Keratinocyte (primary cell): ENCODE measurements at regions not wholly inside any gene's neighbourhood (a gene's known extent, or its start where the extent isn't known, plus 50 kb on each side); places are given as distances from the start of the nearest gene placed in this dataset.

ENCODE experiments used
- DNase-seq: peaks from one replicate; pipeline ENCODE4 v3.0.0-alpha.2; 2011; ENCODE audit warnings: low read depth, missing footprints, low spot score
- FAIRE-seq: peaks from 2 replicates; lab custom pipeline; 2011; peaks lifted over from hg19 to GRCh38; lab: Jason Lieb, UNC
- H2AFZ ChIP-seq: 2 replicates; pipeline ENCODE4 v1.6.0; 2012; ENCODE audit warnings: low read length, control low read depth, inconsistent platforms; ENCODE audit not compliant: control insufficient read depth
- H3K27ac ChIP-seq: 2 replicates; pipeline ENCODE4 v1.5.1; 2011; ENCODE audit warnings: low read length; ENCODE audit not compliant: control insufficient read depth, insufficient read depth
- H3K27me3 ChIP-seq: 3 replicates; pipeline ENCODE4 v1.6.0; 2011; ENCODE audit warnings: low read length; ENCODE audit not compliant: control insufficient read depth, insufficient read depth; ENCODE audit errors: extremely low read depth
- H3K36me3 ChIP-seq, 2 experiments: 2 replicates in 1 of 2; 3 replicates in 1 of 2; pipeline ENCODE4 v1.5.1; 2011; ENCODE audit warnings: low read length in 2 of 2, mild to moderate bottlenecking in 1 of 2; ENCODE audit not compliant: control insufficient read depth in 2 of 2, insufficient read depth in 2 of 2; ENCODE audit errors: extremely low read depth in 1 of 2
- H3K4me1 ChIP-seq: 3 replicates; pipeline ENCODE4 v1.5.1; 2011; ENCODE audit warnings: low read length; ENCODE audit not compliant: control insufficient read depth, insufficient read depth; ENCODE audit errors: extremely low read depth
- H3K4me2 ChIP-seq: 3 replicates; pipeline ENCODE4 v1.6.0; 2011; ENCODE audit warnings: low read depth, low read length; ENCODE audit not compliant: control insufficient read depth, insufficient read depth; ENCODE audit errors: extremely low read depth
- H3K4me3 ChIP-seq, 3 experiments: fragments of 200-600 bp in 1 of 3; sonication (generic) in 1 of 3; 2 replicates in 2 of 3; 3 replicates in 1 of 3; pipeline ENCODE4 v1.5.1; 2011 to 2016; ENCODE audit warnings: low read length in 3 of 3, mild to moderate bottlenecking in 3 of 3, control low read depth in 2 of 3, inconsistent platforms in 1 of 3, low read depth in 1 of 3, mixed read lengths in 1 of 3, mixed run types in 1 of 3, moderate library complexity in 1 of 3; ENCODE audit not compliant: control insufficient read depth in 2 of 3, insufficient read depth in 2 of 3; ENCODE audit errors: extremely low read depth in 1 of 3
- H3K79me2 ChIP-seq: 2 replicates; pipeline ENCODE4 v1.6.0; 2012; ENCODE audit warnings: low read length; ENCODE audit not compliant: control insufficient read depth, insufficient read depth
- H3K9ac ChIP-seq: 3 replicates; pipeline ENCODE4 v1.6.0; 2011; ENCODE audit warnings: low read length; ENCODE audit not compliant: control insufficient read depth, insufficient read depth; ENCODE audit errors: extremely low read depth
- H3K9me1 ChIP-seq: 3 replicates; pipeline ENCODE4 v1.6.0; 2011; ENCODE audit warnings: low read length; ENCODE audit not compliant: control insufficient read depth, insufficient read depth; ENCODE audit errors: extremely low read depth
- H3K9me3 ChIP-seq: 2 replicates; pipeline ENCODE4 v1.5.1; 2012; ENCODE audit warnings: low read depth, low read length; ENCODE audit not compliant: control insufficient read depth
- H4K20me1 ChIP-seq: 3 replicates; pipeline ENCODE4 v1.6.0; 2011; ENCODE audit warnings: low read length; ENCODE audit not compliant: control insufficient read depth, insufficient read depth; ENCODE audit errors: extremely low read depth
- CTCF ChIP-seq, 3 experiments: IDR thresholded peaks in 1 of 3; conservative IDR thresholded peaks in 1 of 3; optimal IDR thresholded peaks in 1 of 3; 2 replicates in 2 of 3; 3 replicates in 1 of 3; pipeline versions ENCODE3 to v1.5.1; 2011; ENCODE audit warnings: low read length in 3 of 3, mild to moderate bottlenecking in 3 of 3, moderate library complexity in 2 of 3, control low read depth in 1 of 3, inconsistent platforms in 1 of 3; ENCODE audit not compliant: insufficient read depth in 2 of 3; ENCODE audit errors: extremely low read depth in 1 of 3
- EZH2 ChIP-seq: IDR thresholded peaks from one replicate; pipeline ENCODE4 v1.6.1; 2012; ENCODE audit warnings: inconsistent platforms, mild to moderate bottlenecking, low read length, moderate library complexity
- dilution Hi-C: fragments of 300-500 bp; cut with MboI; formaldehyde crosslinking; loops from one replicate; pipeline ENCODE4 v1.7.0; 2020; ENCODE audit warnings: low sequenced_read_pairs; ENCODE audit not compliant: extremely low pct_ligation_motif_present

DNA sequence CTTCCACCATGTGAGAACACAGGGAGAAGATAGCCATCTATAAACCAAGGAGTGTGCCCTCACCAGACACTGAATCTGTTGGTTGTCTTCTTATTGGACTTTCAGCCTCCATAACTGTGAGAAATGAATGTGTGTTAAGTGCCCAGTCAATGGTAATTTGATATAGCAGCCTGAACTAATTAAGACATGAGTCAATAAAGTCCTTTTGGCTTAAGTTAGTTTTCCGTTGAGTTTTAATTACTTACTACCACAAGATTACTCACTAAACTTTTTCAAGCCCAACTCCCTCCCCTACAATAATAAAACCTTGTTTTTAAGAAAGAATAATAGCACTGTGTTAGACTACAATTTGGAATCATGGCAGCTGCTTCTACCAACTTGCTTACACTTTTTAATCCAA, 324.2 kb downstream of the PCDH19 start:
- no peak overlapping the region for H3K4me3 ChIP-seq
- no peak overlapping the region for H2AFZ ChIP-seq
- no peak overlapping the region for H3K9ac ChIP-seq
- no peaks in the 10 kb centered on the region for H3K79me2 ChIP-seq
- dilution Hi-C loops, result no loop called here
- no peak overlapping the region for H3K27ac ChIP-seq
- TF ChIP-seq CTCF (optimal IDR thresholded peaks at IDR 0.05 in 1 of 3, IDR thresholded peaks at IDR 0.05 in 1 of 3, conservative IDR thresholded peaks at IDR 0.05 in 1 of 3; ENCODE audit: extremely low read depth in 1 of 3, insufficient read depth in 2 of 3, low read length in 3 of 3) (no peak), EZH2 (no peak)
- FAIRE-seq, result no peak
- DNase-seq, result no peak
- H3K4me2 ChIP-seq, result no peak overlapping the region
- no peaks in the 10 kb centered on the region for H3K9me3 ChIP-seq
- no peaks in the 10 kb centered on the region for H3K27me3 ChIP-seq
- H4K20me1 ChIP-seq, result no peaks in the 10 kb centered on the region
- H3K36me3 ChIP-seq, result no peaks in the 10 kb centered on the region
- H3K4me1 ChIP-seq, result no peaks in the 10 kb centered on the region
- no peaks in the 10 kb centered on the region for H3K9me1 ChIP-seq

DNA sequence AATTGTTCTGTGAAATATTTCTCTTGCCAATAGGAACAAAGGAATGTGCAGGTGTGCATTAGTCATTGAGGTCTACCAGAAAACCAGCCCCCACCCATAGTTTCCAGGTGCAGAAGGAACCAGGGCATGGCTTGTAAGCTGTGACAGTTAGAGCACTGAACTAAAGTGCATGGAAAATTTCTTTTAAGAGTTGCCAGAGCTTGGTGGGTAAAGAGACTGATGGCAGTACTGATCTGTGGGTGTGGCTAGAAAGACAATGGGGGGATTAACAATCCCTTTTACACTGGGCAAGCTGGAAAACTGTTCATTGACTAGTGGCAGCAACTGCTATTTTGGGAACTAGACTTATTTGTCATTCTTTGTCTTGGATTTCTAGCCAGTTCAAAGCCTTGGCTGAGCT, 326.9 kb downstream of the PCDH19 start:
- H3K36me3 ChIP-seq, result no peaks in the 10 kb centered on the region
- no peaks in the 10 kb centered on the region for H4K20me1 ChIP-seq
- H3K9me3 ChIP-seq, result no peaks in the 10 kb centered on the region
- H3K27me3 ChIP-seq, result no peaks in the 10 kb centered on the region
- H3K9ac ChIP-seq, result no peak overlapping the region
- H3K4me2 ChIP-seq, result no peak overlapping the region
- no peak for DNase-seq
- no peak overlapping the region for H2AFZ ChIP-seq
- TF ChIP-seq CTCF (optimal IDR thresholded peaks at IDR 0.05 in 1 of 3, IDR thresholded peaks at IDR 0.05 in 1 of 3, conservative IDR thresholded peaks at IDR 0.05 in 1 of 3; ENCODE audit: extremely low read depth in 1 of 3, insufficient read depth in 2 of 3, low read length in 3 of 3), result no peak
- TF ChIP-seq EZH2, result no peak
- H3K4me1 ChIP-seq, result no peaks in the 10 kb centered on the region
- FAIRE-seq, result no peak
- H3K9me1 ChIP-seq, result no peaks in the 10 kb centered on the region
- H3K4me3 ChIP-seq, result no peak overlapping the region
- peak overlapping the region; percentile 31 for H3K27ac ChIP-seq
- dilution Hi-C loops, result no loop called here
- H3K79me2 ChIP-seq, result no peaks in the 10 kb centered on the region
